Tibial nerve (tissue), 4 donors: ENCODE measurements at regions not wholly inside any gene's neighbourhood (a gene's known extent, or its start where the extent isn't known, plus 50 kb on each side); places are given as distances from the start of the nearest gene placed in this dataset.
A peak's percentile ranks its signal among the peaks of the same experiment; 100 is the strongest.

Source experiments
- CTCF ChIP-seq, 5 experiments: fragments of 200-600 bp in 3 of 5; fragments of 450-650 bp in 2 of 5; sonication (generic) in 3 of 5; IDR thresholded peaks; one replicate each; pipeline ENCODE4 v1.5.1; 2016 to 2019; ENCODE audit warnings: antibody characterized with exemption in 5 of 5, mild to moderate bottlenecking in 3 of 5, moderate library complexity in 2 of 5
- EP300 ChIP-seq, 2 donors: sonication (generic); formaldehyde crosslinking; IDR thresholded peaks; one replicate each; pipeline ENCODE4 v1.6.1; 2017; ENCODE audit warnings: antibody characterized with exemption in 2 of 2, mild to moderate bottlenecking in 1 of 2
- POLR2A ChIP-seq, 2 donors: fragments of 450-650 bp; IDR thresholded peaks; one replicate each; pipeline ENCODE4 v1.6.1; 2017; ENCODE audit warnings: antibody characterized with exemption in 2 of 2, mild to moderate bottlenecking in 2 of 2, moderate library complexity in 2 of 2

GRCh38 chr13:29707876-29708543 is 112.5 kb upstream of the SLC7A1 start:
- no peak for TF ChIP-seq POLR2A (IDR thresholded peaks at IDR 0.05)
- TF ChIP-seq EP300 (IDR thresholded peaks at IDR 0.05), result no peak
- TF ChIP-seq CTCF (IDR thresholded peaks at IDR 0.05), result peak in 2 of 5 experiments; percentile 16 to 17
